NCI-H460 (cell line): ENCODE measurements at regions not wholly inside any gene's neighbourhood (a gene's known extent, or its start where the extent isn't known, plus 50 kb on each side); places are given as distances from the start of the nearest gene placed in this dataset.
"Not testable (repeated sequence)": the region's sequence is repeated elsewhere in the genome, so short reads cannot be mapped to it uniquely, and the experiment has no call there.

Source experiments
- DNase-seq: peaks from one replicate; pipeline ENCODE4 v3.0.0-alpha.2; 2016; ENCODE audit warnings: low read depth; ENCODE audit errors: extremely low read depth

DNA sequence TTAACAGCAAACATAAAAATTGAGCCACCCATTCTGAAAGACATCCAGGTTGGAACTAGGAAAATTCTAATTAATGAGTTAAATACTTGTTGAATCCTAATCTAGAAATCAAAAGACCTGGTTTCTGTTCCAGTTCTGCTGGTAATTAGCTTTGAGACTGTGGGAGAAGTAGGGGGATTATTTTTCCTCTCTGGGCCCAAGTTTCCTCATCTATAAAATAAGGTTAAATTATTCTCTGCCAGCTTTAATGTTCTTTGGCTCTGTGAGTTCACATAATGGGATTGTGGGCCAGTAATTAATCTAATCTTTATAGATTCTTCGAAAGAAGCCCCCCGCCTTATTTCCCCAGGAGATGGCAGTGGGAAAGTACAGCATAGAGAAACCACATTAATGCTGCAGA, 104.6 kb downstream of the ENC1 start:
- no peak for DNase-seq

DNA sequence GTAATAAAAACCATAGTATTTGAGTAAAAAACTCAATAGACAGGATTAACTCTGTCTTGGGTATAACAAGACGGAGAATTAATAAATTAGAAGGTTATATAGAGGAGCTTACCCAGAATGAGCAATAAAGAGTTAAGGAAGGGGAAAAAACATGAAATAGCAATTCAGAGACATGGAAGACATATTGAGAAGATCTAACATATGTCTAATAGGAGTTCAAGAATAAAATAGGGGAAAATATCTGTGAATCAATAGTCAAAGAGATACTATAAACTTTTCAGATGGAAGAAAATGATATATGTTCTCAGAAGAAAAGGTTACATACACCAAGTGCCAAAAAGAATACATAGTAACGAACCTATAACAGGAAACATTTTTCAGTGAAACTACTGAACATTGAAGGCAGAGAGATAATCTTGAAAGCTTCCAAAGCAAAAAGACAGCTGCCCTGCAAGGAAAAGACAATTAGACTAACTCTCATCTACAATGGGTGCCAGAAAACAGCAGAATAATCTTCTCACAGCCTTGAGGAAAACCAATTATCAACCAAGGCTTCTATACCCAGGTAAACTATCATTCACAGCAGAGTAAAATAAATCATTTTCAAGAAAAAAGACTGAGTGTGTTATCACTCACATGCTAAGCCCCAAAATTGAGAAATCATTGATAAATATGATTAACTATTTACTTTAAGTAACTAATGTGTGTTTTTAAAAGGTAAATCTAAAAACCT, 106.0 kb downstream of the ENC1 start:
- DNase-seq = no peak

- DNase-seq = no peak
Measured at GRCh38 chr5:74530326-74531050, 110.0 kb downstream of the ENC1 start.

DNA sequence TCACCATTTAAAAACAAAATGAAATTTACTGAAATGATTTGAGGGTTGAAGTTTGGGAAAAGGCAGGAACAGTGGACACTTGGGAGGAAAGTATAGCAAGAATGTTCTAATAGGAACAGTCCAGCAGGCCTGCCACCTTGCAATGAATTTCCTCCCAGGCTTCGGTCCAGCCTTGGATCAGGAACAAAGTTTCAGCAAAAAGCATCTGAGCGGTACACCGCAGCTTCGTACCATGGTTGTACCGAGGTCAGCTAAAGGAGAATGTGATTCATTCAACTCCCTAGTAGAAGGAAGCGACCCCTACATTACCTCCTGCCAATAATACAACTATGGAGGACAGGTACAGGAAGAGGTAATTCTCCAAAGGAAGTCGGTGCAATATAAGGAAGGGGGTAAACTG, 111.4 kb downstream of the ENC1 start:
- no peak for DNase-seq

DNA sequence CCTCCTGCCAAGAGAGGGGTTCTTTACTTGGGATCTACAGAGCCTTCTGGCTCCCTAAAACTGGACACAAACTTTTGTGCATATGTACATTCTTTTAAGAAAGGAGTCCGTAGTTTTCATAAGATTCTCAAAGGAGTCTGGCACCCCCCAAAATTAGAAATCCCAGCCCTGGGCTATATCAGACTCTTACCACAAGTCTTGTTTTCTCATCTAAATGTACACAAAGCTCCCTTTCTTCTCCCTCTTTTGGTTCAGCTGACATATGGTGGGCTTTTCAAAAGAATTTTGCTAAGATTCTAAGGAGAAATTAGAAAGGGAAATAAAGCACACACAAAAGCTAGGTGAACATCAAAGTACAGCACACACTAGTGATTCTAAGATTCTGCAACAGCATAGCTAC, 114.4 kb downstream of the ENC1 start:
- no peak for DNase-seq

DNA sequence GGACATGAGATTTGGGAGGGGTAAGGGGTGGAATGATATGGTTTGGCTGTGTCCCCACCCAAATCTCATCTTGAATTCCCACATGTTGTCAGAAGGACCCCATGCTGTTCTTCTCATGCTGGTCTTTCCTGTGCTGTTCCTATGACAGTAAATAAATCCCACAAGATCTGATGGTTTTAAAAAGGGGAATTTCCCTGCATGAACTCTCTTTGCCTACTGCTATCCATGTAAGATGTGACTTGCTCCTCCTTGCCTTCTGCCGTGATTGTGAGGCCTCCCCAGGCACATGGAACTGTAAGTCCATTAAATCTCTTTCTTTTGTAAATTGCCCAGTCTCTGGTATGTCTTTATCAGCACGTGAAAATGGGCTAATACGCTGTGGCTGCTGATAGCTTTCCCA, 115.8 kb downstream of the ENC1 start:
- DNase-seq = not testable (repeated sequence)

DNA sequence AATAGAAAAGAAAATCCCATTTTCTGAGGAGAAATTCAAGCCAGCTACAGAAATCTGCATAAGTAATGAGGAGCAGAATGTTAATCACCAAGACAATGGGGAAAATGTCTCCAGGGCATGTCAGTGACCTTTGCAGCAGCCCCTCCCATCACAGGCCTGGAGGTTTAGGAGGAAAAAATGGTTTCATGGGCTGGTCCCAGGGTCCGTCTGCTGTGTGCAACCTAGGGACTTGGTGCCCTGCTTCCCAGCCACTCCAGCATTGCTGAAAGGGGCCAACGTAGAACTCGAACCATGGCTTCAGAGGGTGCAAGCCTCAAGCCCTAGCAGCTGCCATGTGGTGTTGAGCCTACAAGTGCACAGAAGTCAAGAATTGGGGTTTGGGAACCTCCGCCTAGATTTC, 116.8 kb downstream of the ENC1 start:
- DNase-seq = not testable (repeated sequence)

DNA sequence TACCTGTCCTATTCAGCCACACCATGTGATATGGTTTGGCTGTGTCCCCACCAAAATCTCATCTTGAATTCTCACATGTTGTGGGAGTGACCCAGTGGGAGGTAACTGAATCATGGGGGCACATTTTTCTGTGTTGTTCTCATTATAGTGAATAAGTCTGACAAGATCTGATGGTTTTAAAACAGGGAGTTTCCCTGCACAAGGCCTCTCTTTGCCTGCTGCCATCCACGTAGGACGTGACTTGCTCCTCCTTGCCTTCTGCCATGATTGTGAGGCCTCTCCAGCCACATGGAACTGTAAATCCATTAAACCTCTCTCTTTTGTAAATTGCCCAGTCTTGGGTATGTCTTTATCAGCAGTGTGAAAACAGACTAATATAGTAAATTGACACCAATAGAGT, 117.7 kb downstream of the ENC1 start:
- not testable (repeated sequence) for DNase-seq

- no peak for DNase-seq
Measured at GRCh38 chr5:74521401-74521800, 119.1 kb downstream of the ENC1 start.

DNA sequence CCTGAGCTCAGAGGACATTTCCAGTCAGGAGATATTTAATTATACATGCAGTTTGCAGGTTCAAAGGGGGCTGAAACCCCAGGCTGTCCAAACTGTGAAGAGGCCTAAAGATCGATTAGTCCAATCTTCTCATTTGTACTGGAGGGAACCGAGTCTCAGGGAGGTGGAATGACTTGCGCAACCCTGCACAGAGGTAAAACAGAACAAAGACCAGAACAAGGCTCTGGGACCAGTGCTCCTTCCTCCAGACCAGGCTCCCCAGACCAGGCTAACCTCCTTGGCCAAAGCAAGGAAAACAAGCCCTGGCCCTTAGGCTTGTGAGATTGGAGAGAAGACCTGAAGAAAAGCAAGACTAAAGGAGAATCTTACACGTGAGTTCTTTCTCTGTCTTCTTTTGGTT, 120.8 kb downstream of the ENC1 start:
- DNase-seq = no peak

DNA sequence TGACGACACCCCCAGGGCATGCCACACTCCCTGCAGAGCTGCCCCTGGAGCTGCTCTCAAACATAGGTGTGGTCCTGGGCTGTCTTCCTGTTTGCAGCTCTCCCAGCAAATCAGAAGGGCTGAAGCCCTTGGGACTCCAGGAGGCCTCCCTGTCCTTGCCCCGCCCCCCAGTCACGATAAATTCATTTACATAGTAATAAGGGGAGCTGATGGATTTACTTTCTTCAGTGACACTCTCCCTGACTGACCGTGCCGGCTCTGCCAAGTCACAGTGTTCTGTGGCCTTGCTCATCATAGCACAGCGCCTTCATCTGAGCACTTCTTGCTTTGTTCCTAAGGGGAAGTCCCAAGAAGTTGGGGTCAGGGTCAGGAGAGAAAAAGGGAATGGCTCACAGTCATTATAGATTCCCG, 121.4 kb downstream of the ENC1 start:
- no peak for DNase-seq

DNA sequence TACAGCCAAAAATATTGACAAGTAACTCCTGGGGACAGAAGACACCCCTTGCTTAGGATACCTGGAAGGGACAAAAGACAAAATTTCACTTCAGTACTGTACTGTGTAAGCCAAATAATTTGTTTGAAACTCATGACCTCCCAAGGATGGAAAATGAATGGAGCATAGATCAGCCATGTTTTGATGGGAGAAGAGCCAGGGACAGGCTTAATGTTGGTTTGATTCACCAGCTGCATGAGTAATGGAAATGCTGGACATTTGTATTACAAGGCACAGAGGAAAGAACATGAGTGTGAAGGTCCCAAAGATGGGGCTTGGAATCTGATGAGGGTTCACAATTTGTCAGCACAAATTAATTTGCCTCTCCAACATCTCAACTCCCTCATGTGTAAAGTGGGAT, 122.8 kb downstream of the ENC1 start:
- no peak for DNase-seq

DNA sequence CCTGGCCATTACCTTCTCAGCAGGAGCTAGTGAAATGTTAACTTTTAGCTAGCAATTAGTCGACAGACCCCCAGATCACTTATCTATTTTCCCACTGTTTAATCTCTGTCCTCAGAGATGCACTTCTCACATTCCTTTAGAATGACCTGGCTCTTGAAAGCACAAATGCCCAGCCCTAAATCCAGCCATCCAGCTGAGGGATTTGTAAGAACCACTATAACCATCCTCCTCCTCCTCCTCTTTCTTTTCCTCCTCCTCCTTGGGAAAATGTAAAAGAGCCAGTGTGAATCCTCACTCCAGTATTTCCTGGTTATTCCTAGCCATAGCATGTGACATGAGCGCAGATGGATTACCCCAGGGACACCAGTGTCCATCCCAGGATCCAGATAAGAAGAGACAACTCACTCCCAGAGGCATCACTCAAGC, 124.3 kb downstream of the ENC1 start:
- DNase-seq = no peak

DNA sequence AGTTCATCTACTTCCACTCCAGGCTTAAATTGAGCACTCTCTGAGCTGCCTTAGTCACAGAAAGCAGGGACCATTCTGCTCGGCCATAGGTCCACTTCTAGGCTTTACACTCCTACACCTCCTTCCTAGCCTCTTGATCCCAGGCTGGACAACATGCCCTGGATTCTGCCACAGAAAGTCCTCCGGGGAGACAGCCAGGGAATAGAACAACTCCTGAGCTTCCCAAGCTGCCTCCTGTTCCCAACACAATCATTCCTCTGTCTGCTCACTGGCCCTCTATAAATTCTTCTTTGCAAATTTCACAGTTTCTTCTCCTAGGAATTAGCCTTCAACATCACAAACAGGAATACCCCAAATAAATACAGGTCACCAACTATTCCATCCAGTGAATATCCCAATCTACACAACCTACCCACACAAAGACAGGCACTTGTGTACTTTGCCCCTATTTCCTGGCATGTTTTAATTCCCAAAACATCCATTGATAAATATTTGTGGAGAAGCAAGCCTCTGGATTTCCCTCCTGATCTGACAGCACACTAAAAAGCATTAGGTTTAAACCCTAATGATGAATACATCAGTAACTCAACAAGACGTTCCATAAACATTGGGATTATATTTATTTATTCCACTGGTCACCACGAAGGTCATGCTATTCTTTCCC, 125.5 kb downstream of the ENC1 start:
- no peak for DNase-seq

DNA sequence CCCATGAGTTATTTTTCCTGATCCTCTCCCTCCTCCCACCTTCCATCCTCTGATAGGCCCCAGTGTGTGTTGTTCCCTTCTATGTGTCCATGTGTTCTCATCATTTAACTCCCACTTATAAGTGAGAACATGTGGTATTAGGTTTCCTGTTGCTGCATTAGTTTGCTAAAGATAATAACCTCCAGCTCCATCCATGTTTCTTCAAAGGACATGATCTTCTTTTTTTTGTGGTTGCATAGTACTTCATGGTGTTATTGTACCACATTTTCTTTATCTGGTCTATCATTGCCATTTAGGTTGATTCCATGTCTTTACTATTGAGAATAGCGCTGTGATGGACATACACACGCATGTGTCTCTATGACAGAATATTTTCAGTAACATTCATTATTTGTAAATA, 128.8 kb downstream of the ENC1 start:
- not testable (repeated sequence) for DNase-seq

- no peak for DNase-seq
Measured at GRCh38 chr5:74510476-74511075, 130.0 kb downstream of the ENC1 start.

GRCh38 chr5:74507370-74508005, 133.0 kb downstream of the ENC1 start:
- no peak for DNase-seq

DNA sequence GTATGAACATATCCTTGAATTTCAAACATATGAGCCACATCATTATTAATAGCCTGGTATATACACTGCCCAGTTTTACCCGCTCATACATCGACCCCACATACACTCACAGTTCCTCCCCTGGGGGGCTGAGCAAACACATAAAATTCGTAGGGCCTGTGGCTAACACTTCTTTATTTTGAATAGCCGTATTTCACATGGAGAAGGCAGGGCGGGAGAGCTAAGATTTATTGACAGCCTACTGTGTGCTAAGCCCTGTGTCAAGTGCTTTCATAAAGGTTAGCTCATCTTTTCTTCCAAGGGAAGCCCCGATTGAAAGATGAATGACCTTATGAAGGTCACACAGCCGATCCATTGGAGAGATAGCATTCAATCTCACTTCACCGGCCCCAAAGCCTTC, 134.4 kb downstream of the ENC1 start:
- DNase-seq = no peak

GRCh38 chr5:74504463-74504862, 136.1 kb downstream of the ENC1 start:
- no peak for DNase-seq

- no peak for DNase-seq
Measured at GRCh38 chr5:74502479-74502950, 138.0 kb downstream of the ENC1 start.
